Uterus (tissue), 3 donors: ENCODE measurements at regions not wholly inside any gene's neighbourhood (a gene's known extent, or its start where the extent isn't known, plus 50 kb on each side); places are given as distances from the start of the nearest gene placed in this dataset.

ENCODE experiments used
- DNase-seq, 2 donors: peaks; one replicate each; pipeline ENCODE4 v3.0.0-alpha.2; 2019 to 2020
- H3K27ac ChIP-seq, 2 donors: fragments of 200-600 bp; sonication (generic); 1 replicate in 1 of 2; 2 replicates in 1 of 2; pipeline ENCODE4 v1.5.1; 2016 to 2018
- H3K27me3 ChIP-seq, 2 donors: fragments of 200-600 bp; sonication (generic); one replicate each; pipeline ENCODE4 v1.5.1; 2018 to 2019; ENCODE audit warnings: control low read depth in 1 of 2
- H3K36me3 ChIP-seq, 2 donors: fragments of 200-600 bp; sonication (generic); one replicate each; pipeline ENCODE4 v1.5.1; 2019; ENCODE audit warnings: control low read depth in 1 of 2
- H3K4me1 ChIP-seq, 2 donors: fragments of 200-600 bp; sonication (generic); one replicate each; pipeline ENCODE4 v1.5.1; 2018 to 2019; ENCODE audit warnings: control low read depth in 1 of 2
- H3K4me3 ChIP-seq, 2 donors: fragments of 200-600 bp; sonication (generic); 1 replicate in 1 of 2; 2 replicates in 1 of 2; pipeline ENCODE4 v1.5.1; 2018 to 2019; ENCODE audit warnings: mild to moderate bottlenecking in 1 of 2
- H3K9me3 ChIP-seq, 2 donors: fragments of 200-600 bp; sonication (generic); one replicate each; pipeline ENCODE4 v1.5.1; 2019; ENCODE audit warnings: control low read depth in 1 of 2
- POLR2A ChIP-seq, 2 donors: fragments of 450-650 bp; IDR thresholded peaks; one replicate each; pipeline ENCODE4 v1.6.1; 2016; ENCODE audit warnings: antibody characterized with exemption in 2 of 2, mild to moderate bottlenecking in 1 of 2, moderate library complexity in 1 of 2
- intact Hi-C: fragments of 100-400 bp; cut with DNase I; formaldehyde crosslinking; loops from one replicate; pipeline ENCODE4 v1.15.1; 2023; ENCODE audit warnings: low total_unique reads
- TF ChIP-seq, protein P1 (sequence below), 4 experiments: fragments of 200-600 bp in 2 of 4; fragments of 450-650 bp in 2 of 4; sonication (generic) in 2 of 4; IDR thresholded peaks; one replicate each; pipeline ENCODE4 v1.5.1; 2016 to 2019; ENCODE audit warnings: antibody characterized with exemption in 4 of 4, mild to moderate bottlenecking in 2 of 4, moderate library complexity in 1 of 4
- donor health status: DM: yes; HTN: yes; CAD: no.

DNA sequence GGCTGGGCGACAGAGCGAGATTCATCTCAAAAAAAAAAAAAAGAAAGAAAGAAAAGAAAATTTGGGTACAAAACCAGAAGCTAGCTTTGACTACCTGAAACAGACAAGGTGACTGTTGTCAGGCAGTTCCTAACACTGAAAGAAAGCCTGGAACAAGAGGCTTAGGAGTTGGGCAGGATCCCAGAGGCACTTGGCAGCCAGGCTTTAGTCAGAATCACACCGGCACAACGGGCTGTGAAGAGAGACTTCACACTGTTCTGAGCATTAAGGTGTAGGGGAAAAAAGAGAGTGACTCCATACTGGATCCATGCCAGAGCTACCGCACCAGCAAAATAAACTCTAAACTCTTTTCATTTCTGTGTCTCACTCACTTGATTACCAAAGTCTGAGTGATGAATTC lies 130.8 kb downstream of the ZNF467 start:
- H3K9me3 ChIP-seq = no peaks in the 10 kb centered on the region
- no peak for DNase-seq
- intact Hi-C loops = no loop called here
- no peak overlapping the region for H3K27ac ChIP-seq
- H3K4me3 ChIP-seq = no peak overlapping the region
- TF ChIP-seq POLR2A (IDR thresholded peaks at IDR 0.05) = no peak
- TF ChIP-seq, protein P1, sequence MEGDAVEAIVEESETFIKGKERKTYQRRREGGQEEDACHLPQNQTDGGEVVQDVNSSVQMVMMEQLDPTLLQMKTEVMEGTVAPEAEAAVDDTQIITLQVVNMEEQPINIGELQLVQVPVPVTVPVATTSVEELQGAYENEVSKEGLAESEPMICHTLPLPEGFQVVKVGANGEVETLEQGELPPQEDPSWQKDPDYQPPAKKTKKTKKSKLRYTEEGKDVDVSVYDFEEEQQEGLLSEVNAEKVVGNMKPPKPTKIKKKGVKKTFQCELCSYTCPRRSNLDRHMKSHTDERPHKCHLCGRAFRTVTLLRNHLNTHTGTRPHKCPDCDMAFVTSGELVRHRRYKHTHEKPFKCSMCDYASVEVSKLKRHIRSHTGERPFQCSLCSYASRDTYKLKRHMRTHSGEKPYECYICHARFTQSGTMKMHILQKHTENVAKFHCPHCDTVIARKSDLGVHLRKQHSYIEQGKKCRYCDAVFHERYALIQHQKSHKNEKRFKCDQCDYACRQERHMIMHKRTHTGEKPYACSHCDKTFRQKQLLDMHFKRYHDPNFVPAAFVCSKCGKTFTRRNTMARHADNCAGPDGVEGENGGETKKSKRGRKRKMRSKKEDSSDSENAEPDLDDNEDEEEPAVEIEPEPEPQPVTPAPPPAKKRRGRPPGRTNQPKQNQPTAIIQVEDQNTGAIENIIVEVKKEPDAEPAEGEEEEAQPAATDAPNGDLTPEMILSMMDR (IDR thresholded peaks at IDR 0.05) = no peak
- H3K4me1 ChIP-seq = no peaks in the 10 kb centered on the region
- H3K36me3 ChIP-seq = no peaks in the 10 kb centered on the region
- H3K27me3 ChIP-seq = no peaks in the 10 kb centered on the region

GRCh38 chr7:149638566-149639320 lies 134.6 kb downstream of the ZNF467 start:
- H3K9me3 ChIP-seq = no peaks in the 10 kb centered on the region
- no peak for DNase-seq
- no peak overlapping the region for H3K4me3 ChIP-seq
- no peaks in the 10 kb centered on the region for H3K27me3 ChIP-seq
- TF ChIP-seq POLR2A (IDR thresholded peaks at IDR 0.05) = no peak
- TF ChIP-seq, protein P1 (IDR thresholded peaks at IDR 0.05) = no peak
- no peak overlapping the region for H3K27ac ChIP-seq
- H3K4me1 ChIP-seq = no peaks in the 10 kb centered on the region
- intact Hi-C loops = no loop called here
- H3K36me3 ChIP-seq = no peaks in the 10 kb centered on the region

- no peak for DNase-seq
- H3K4me3 ChIP-seq = no peak overlapping the region
- TF ChIP-seq, protein P1 (IDR thresholded peaks at IDR 0.05) = no peak
- TF ChIP-seq POLR2A (IDR thresholded peaks at IDR 0.05) = no peak
Measured at GRCh38 chr7:149637911-149638565, 135.3 kb downstream of the ZNF467 start.

DNA sequence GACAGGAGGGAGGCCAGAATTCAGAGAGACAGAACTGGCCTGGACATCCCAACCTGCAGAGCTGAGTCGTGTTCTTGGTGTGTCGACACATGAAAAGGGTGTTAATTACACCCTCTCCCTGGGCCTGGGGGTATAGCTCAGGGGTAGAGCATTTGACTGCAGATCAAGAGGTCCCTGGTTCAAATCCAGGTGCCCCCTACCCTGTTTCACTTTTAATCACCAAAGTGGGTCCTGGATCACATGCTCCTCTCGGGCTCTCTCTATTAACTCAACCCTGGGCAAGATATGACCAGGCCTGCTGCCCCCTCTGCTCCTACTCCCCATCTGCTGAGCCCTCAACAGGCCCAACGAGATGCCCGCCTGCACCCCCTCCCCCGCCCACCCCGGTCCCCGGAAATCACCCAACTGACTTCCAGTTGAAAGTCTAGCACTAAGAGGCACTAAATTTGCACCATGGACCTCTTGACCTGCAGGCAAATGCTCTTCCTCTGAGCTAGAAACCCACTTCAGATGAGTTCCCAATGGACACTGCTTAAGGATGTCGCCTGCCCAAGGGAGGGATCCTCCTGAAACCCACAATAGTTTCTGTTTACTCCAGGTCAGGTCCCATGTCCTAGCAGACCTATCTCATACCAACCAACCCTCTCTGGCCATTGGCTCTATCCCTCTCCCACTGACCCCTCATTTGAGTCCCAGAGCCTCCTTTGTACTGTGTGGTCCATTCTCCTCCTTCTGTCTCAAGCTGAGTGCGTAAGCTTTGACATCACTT lies 137.6 kb downstream of the ZNF467 start:
- Histone ChIP-seq H3K4me1 (no peaks in the 10 kb centered on the region), H3K9me3 (no peaks in the 10 kb centered on the region), H3K27ac (no peak overlapping the region), H3K36me3 (no peaks in the 10 kb centered on the region), H3K4me3 (no peak overlapping the region), H3K27me3 (no peaks in the 10 kb centered on the region)
- TF ChIP-seq, protein P1 (IDR thresholded peaks at IDR 0.05) = no peak
- no peak for TF ChIP-seq POLR2A (IDR thresholded peaks at IDR 0.05)
- no peak for DNase-seq
- intact Hi-C loops = no loop called here

More at GRCh38 chr7:149637911-149638565, 135.3 kb downstream of the ZNF467 start:
- Histone ChIP-seq H3K27ac (no peak overlapping the region), H3K27me3 (no peaks in the 10 kb centered on the region), H3K36me3 (no peaks in the 10 kb centered on the region), H3K4me1 (no peaks in the 10 kb centered on the region), H3K9me3 (no peaks in the 10 kb centered on the region)
- intact Hi-C loops = no loop called here
